Stomach (tissue), 8 donors: ENCODE measurements at regions not wholly inside any gene's neighbourhood (a gene's known extent, or its start where the extent isn't known, plus 50 kb on each side); places are given as distances from the start of the nearest gene placed in this dataset.

Source experiments
- DNase-seq, 2 donors: peaks; one replicate each; pipeline versions ENCODE4 v3.0.0 to v3.0.0-alpha.2; 2013 to 2019
- H3K27ac ChIP-seq, 5 donors: fragments of 200-600 bp in 4 of 5; sonication (generic) in 4 of 5; one replicate each; pipeline ENCODE4 v1.5.1; 2013 to 2019; ENCODE audit warnings: mild to moderate bottlenecking in 1 of 5, moderate library complexity in 1 of 5
- H3K27me3 ChIP-seq, 3 donors: fragments of 200-600 bp; sonication (generic); one replicate each; pipeline ENCODE4 v1.5.1; 2017 to 2019; ENCODE audit warnings: mixed run types in 1 of 3
- H3K36me3 ChIP-seq, 4 donors: fragments of 200-600 bp; sonication (generic); 1 replicate in 3 of 4; 2 replicates in 1 of 4; pipeline ENCODE4 v1.5.1; 2016 to 2019
- H3K4me1 ChIP-seq, 4 donors: fragments of 200-600 bp; sonication (generic); one replicate each; pipeline ENCODE4 v1.5.1; 2016 to 2019
- H3K4me3 ChIP-seq, 4 donors: fragments of 200-600 bp; sonication (generic) in 3 of 4; one replicate each; pipeline ENCODE4 v1.5.1; 2016 to 2019; ENCODE audit warnings: mild to moderate bottlenecking in 1 of 4
- H3K9me3 ChIP-seq, 4 donors: fragments of 200-600 bp; sonication (generic); one replicate each; pipeline ENCODE4 v1.5.1; 2016 to 2019
- EP300 ChIP-seq: sonication (generic); formaldehyde crosslinking; IDR thresholded peaks from one replicate; pipeline ENCODE4 v1.6.1; 2017; ENCODE audit warnings: antibody characterized with exemption
- POLR2A ChIP-seq, 4 donors: fragments of 450-650 bp; IDR thresholded peaks; one replicate each; pipeline ENCODE4 v1.6.1; 2016; ENCODE audit warnings: antibody characterized with exemption in 4 of 4, control low read depth in 2 of 4, mild to moderate bottlenecking in 1 of 4, moderate library complexity in 1 of 4
- POLR2AphosphoS5 ChIP-seq, 3 donors: sonication (generic); formaldehyde crosslinking; IDR thresholded peaks; one replicate each; pipeline ENCODE4 v1.6.1; 2016; ENCODE audit warnings: antibody characterized with exemption in 3 of 3
- WGBS, 5 donors: extraction: QIAGEN DNeasy Blood & Tissue Kit in 3 of 5; methylation state at CpG; one replicate each; pipeline versions ENCODE4 v1.1.5 to v1.1.7; 2013 to 2018; 5-methylcytosine and 5-hydroxymethylcytosine counted together
- intact Hi-C: fragments of 100-400 bp; cut with DNase I; formaldehyde crosslinking; loops from one replicate; pipeline ENCODE4 v1.15.1; 2023; ENCODE audit warnings: low total_unique reads
- TF ChIP-seq, protein P1 (sequence below), 7 experiments: fragments of 450-650 bp in 4 of 7; fragments of 200-600 bp in 3 of 7; sonication (generic) in 3 of 7; IDR thresholded peaks; one replicate each; pipeline ENCODE4 v1.5.1; 2016 to 2019; ENCODE audit warnings: antibody characterized with exemption in 7 of 7, control low read depth in 2 of 7, mild to moderate bottlenecking in 1 of 7
- donor health status: healthy with polysubstance abuse.
- donor health status: Bipolar disorder and iron deficiency.
- donor health status: healthy.

DNA sequence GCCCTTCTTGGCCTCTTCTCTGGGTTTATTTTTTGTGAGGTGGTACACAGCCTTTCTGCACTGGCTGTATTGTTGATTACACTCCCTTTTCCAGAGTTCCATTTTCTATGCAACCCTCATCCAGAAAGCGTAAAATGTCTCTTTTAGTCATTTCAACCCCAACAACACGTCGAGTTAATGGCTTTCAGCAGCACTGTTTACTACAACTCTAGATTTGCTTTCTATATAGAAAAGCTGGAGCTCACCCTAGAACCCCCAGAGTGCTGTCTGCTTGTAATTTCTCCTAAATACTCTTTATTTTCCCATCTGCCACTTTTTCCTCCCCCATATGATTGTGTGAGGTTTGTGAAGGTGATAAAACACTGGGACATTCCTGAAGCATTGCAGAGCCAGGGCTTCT lies 148.9 kb upstream of the TMTC4 start:
- no peaks in the 10 kb centered on the region for H3K27me3 ChIP-seq
- H3K4me1 ChIP-seq = peaks cover 0 to 17% (median 0%) of the 10 kb centered on the region in 4 donors
- peaks cover 0 to 2% (median under 1%) of the 10 kb centered on the region in 4 donors for H3K9me3 ChIP-seq
- intact Hi-C loops = no loop called here
- H3K36me3 ChIP-seq = no peaks in the 10 kb centered on the region
- 73 to 83% (median 80%) methylated on average over 3 of the region's 3 CpGs for WGBS, 5 donors
- no peak overlapping the region for H3K27ac ChIP-seq
- no peak for TF ChIP-seq POLR2AphosphoS5 (IDR thresholded peaks at IDR 0.05)
- no peak for TF ChIP-seq EP300
- no peak for TF ChIP-seq POLR2A (IDR thresholded peaks at IDR 0.05)
- TF ChIP-seq, protein P1, sequence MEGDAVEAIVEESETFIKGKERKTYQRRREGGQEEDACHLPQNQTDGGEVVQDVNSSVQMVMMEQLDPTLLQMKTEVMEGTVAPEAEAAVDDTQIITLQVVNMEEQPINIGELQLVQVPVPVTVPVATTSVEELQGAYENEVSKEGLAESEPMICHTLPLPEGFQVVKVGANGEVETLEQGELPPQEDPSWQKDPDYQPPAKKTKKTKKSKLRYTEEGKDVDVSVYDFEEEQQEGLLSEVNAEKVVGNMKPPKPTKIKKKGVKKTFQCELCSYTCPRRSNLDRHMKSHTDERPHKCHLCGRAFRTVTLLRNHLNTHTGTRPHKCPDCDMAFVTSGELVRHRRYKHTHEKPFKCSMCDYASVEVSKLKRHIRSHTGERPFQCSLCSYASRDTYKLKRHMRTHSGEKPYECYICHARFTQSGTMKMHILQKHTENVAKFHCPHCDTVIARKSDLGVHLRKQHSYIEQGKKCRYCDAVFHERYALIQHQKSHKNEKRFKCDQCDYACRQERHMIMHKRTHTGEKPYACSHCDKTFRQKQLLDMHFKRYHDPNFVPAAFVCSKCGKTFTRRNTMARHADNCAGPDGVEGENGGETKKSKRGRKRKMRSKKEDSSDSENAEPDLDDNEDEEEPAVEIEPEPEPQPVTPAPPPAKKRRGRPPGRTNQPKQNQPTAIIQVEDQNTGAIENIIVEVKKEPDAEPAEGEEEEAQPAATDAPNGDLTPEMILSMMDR (IDR thresholded peaks at IDR 0.05) = no peak
- no peak overlapping the region for H3K4me3 ChIP-seq
- no peak for DNase-seq

GRCh38 chr13:100822871-100823443 lies 148.4 kb upstream of the TMTC4 start:
- TF ChIP-seq POLR2A (IDR thresholded peaks at IDR 0.05) = no peak
- TF ChIP-seq, protein P1 (IDR thresholded peaks at IDR 0.05) = no peak
- TF ChIP-seq EP300 = no peak
- no peak for TF ChIP-seq POLR2AphosphoS5 (IDR thresholded peaks at IDR 0.05)
- 94 to 97% (median 96%) methylated on average over 6 of the region's 6 CpGs for WGBS, 5 donors
- DNase-seq = no peak
- Histone ChIP-seq H3K9me3 (no peaks in the 10 kb centered on the region), H3K36me3 (no peaks in the 10 kb centered on the region), H3K4me1 (peaks cover 0 to 12% (median 0%) of the 10 kb centered on the region in 4 donors), H3K27ac (no peak overlapping the region), H3K4me3 (no peak overlapping the region), H3K27me3 (no peaks in the 10 kb centered on the region)
- intact Hi-C loops = no loop called here

DNA sequence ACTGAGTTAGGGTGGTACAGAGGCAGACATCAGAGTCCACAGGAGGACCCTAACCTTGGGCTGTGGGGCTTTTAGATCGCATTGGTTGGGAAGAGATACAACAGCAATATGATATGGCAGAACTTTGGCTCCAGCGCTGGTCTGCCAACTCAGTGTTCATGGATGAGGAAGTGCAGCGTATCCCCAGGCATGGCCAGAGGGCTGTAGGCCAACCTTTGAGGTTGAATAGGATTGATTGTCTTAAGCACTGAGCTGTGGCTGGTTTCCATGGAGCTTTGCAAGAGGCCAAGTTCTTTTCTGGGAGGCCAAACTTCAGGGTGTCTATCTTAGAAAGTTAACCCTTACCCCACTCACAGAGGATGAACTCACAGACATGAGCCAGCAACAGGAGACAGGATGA lies 144.1 kb upstream of the TMTC4 start:
- Histone ChIP-seq H3K4me3 (no peak overlapping the region), H3K4me1 (no peaks in the 10 kb centered on the region), H3K9me3 (no peaks in the 10 kb centered on the region), H3K36me3 (no peaks in the 10 kb centered on the region), H3K27ac (no peak overlapping the region), H3K27me3 (no peaks in the 10 kb centered on the region)
- intact Hi-C loops = no loop called here
- WGBS, 5 donors = 26 to 55% (median 35%) methylated on average over 3 of the region's 3 CpGs
- TF ChIP-seq POLR2AphosphoS5 (IDR thresholded peaks at IDR 0.05) = no peak
- TF ChIP-seq, protein P1 (IDR thresholded peaks at IDR 0.05) = no peak
- no peak for TF ChIP-seq EP300
- TF ChIP-seq POLR2A (IDR thresholded peaks at IDR 0.05) = no peak
- peak; percentile 47 to 57 for DNase-seq

GRCh38 chr13:100817928-100818327 lies 143.3 kb upstream of the TMTC4 start:
- no peaks in the 10 kb centered on the region for H3K36me3 ChIP-seq
- no peaks in the 10 kb centered on the region for H3K9me3 ChIP-seq
- no peak for DNase-seq
- H3K4me3 ChIP-seq = no peak overlapping the region
- intact Hi-C loops = no loop called here
- no peak overlapping the region for H3K27ac ChIP-seq
- H3K27me3 ChIP-seq = no peaks in the 10 kb centered on the region
- TF ChIP-seq POLR2AphosphoS5 (IDR thresholded peaks at IDR 0.05) = no peak
- no peak for TF ChIP-seq EP300
- TF ChIP-seq, protein P1 (IDR thresholded peaks at IDR 0.05) = no peak
- no peaks in the 10 kb centered on the region for H3K4me1 ChIP-seq
